D721Med (cell line): ENCODE measurements at regions not wholly inside any gene's neighbourhood (a gene's known extent, or its start where the extent isn't known, plus 50 kb on each side); places are given as distances from the start of the nearest gene placed in this dataset.
A peak's percentile ranks its signal among the peaks of the same experiment; 100 is the strongest.

Experiments used
- DNase-seq: peaks from one replicate; pipeline ENCODE4 v3.0.0; 2011; ENCODE audit warnings: low spot score; ENCODE audit not compliant: insufficient read length
- FAIRE-seq: peaks from 2 replicates; lab custom pipeline; 2011; peaks lifted over from hg19 to GRCh38; lab: Jason Lieb, UNC
- TF ChIP-seq, protein P1 (sequence below): IDR thresholded peaks from 2 replicates; pipeline ENCODE4 v1.5.1; 2012; ENCODE audit warnings: mild to moderate bottlenecking, control low read depth; ENCODE audit not compliant: insufficient read depth; ENCODE audit errors: missing control alignments

DNA sequence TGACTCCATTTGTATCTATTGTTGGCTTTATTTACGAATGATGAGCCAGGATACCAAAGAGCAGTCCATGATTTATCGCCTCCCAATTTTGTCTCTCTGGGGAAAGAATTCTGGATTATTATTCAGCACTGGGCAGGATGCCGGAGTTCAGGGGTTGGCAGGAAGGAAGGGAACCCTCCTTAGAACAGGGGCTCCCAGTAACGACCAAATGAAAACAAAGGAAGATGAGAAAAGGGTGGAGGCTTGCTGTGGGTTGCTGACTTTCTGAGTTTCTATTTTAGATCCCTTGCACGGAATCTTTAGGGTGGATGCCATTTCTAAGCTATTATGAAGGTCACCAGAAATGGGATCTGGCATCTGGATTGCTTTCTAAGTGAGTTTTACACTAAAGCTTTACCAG is 231.2 kb upstream of the LYPLAL1 start:
- DNase-seq (no peak), FAIRE-seq (no peak)
- TF ChIP-seq, protein P1, sequence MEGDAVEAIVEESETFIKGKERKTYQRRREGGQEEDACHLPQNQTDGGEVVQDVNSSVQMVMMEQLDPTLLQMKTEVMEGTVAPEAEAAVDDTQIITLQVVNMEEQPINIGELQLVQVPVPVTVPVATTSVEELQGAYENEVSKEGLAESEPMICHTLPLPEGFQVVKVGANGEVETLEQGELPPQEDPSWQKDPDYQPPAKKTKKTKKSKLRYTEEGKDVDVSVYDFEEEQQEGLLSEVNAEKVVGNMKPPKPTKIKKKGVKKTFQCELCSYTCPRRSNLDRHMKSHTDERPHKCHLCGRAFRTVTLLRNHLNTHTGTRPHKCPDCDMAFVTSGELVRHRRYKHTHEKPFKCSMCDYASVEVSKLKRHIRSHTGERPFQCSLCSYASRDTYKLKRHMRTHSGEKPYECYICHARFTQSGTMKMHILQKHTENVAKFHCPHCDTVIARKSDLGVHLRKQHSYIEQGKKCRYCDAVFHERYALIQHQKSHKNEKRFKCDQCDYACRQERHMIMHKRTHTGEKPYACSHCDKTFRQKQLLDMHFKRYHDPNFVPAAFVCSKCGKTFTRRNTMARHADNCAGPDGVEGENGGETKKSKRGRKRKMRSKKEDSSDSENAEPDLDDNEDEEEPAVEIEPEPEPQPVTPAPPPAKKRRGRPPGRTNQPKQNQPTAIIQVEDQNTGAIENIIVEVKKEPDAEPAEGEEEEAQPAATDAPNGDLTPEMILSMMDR, result no peak

DNA sequence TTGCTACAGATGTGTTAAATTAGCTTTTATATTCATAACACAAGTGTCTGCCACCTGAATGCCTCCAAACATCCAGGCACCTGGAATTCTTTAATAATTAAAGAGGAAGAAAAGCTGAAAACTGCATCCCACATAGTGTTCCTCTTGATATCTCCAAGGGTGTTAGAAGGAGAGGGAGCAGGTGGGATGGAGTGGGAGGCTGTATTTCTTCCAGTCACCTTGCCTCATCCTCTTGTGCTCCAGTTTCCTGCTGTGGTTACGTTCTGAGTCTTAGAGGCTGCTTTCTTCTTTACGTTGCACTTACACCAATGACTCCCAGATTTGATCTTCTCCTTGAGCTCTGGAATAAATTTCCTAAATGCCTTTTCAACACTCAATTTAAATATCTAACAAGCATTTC is 230.3 kb upstream of the LYPLAL1 start:
- TF ChIP-seq, protein P1, result no peak
- DNase-seq, result no peak
- FAIRE-seq, result no peak

DNA sequence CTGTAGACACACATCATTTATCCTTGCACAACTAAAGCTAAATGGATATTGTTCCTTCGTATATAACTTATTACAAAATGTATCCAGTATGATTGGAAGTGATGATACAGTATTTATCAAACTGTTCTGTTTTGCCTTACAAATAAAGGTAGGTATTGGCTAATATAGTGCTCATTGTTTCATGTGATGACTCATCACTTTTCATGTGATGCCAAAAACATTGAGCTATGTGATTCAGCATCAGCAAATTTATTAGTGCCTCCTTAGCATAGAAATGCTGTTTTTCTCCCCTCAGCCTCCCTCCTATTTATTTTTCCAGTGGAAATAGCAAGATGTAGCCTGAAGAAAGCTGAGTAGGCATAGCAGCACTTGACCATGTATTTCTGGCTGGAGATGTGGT is 228.6 kb upstream of the LYPLAL1 start:
- FAIRE-seq, result peak; percentile 55

DNA sequence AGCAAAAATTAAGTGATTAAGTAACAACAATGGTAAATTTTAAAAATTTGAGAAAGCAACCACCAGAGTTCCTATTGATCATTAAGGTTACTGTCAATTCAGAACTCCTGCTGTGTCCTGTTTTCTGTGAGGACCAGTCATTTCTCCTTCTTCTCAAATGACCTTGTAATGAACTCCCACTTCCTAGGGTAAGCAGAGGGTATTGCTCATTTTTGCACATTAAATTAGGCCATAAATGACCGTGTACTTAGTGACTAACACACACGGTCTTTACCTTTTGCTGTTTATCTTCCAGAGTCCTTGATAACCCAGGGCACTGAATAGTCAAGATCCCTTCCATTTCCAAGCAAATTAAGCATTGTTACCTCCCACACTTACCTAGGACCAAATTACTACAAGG is 227.5 kb upstream of the LYPLAL1 start:
- FAIRE-seq (peak; percentile 11), DNase-seq (no peak)
- TF ChIP-seq, protein P1, result no peak

More for the DNA sequence above, 228.6 kb upstream of the LYPLAL1 start:
- DNase-seq, result no peak
- TF ChIP-seq, protein P1, result no peak

DNA sequence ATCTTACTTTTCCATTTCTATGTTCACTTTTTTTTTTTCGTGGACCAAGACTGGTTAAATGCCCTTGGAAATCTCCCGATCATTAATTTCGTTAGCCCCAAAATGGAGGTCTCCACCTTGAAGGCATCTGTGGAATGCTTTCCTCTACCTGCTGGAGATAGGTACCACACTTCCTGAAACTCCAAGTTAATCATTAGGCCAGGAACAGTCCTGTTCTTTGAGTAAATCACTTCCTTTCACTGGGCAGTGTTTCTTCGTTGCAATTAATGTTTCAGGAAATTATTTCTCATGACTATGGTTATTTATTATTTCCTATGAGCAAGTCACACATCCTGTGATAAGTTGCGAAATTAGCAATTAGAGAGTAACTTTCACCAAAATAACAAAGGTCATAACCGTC is 225.2 kb upstream of the LYPLAL1 start:
- TF ChIP-seq, protein P1, result no peak
- DNase-seq (no peak), FAIRE-seq (peak; percentile 16)

DNA sequence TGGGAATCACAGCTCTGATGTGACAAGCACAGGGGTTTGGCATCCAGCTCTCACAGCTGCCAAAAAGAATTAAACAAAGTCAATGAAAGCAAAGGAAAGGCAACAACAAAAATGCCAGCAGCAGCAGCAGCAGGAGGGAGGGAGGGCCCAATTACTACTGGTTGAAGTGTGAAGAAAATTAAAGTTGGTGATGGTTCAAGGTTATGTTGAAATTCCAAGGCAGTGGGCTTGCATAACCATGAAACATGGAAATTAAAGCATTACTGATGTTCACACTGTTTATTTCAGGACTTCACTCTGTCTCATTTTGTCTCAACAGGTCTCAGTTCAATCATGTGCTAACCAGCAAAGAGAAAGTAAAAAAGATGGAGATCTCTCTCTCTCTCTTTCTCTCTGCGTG is 220.3 kb upstream of the LYPLAL1 start:
- TF ChIP-seq, protein P1, result no peak
- no peak for FAIRE-seq
- DNase-seq, result no peak

DNA sequence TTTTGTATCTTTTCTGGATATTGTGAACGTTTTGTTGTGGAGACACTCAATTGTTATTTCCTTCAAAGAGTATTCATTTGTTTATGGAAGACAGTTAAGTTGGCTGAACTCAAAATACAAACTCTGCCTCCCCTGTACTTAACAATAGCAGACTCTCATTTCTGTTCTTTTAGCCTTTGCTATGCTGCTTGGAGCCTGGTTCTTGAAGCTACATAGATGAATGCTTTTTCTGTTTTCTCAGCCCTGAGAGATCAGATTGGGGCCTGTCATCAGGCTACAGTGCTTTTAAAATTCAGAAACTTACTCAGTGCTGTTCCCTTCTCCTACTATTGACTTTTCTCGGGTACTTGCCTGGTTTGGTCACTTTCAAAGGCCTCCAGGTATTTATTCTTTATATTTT is 215.7 kb upstream of the LYPLAL1 start:
- TF ChIP-seq, protein P1, result no peak
- no peak for DNase-seq
- FAIRE-seq, result no peak
